ENCODE measurements at regions not wholly inside any gene's neighbourhood (a gene's known extent, or its start where the extent isn't known, plus 50 kb on each side); places are given as distances from the start of the nearest gene placed in this dataset.

DNA sequence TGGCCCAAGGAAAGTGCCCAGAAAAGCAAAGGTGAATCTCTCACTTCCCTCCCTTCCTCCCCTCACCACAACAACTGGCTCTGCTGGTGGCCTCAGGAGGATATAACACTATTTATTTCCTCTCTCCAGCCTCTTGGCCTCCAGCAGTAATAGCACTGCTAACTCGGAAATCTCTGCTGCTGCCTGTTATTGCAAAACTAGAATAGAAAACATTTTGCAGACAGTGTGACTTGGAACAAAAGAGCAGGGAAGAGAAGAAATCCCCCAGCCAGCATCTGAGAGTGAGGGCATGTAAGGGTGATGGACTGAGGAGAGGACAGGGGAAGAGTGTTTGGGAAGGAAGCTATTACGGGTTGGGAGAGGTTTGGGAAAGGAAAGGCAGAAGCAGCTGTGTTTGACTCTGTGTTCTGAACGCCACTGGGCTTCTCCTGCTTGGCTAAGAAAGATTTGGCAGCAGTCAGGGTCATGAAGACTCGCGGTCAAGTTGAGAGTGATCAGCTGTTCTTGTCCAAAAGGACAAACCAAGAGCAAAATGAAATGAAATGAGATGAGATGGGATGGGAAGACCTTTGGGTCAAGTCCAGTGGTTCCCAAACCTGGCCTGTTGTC is 81.0 kb upstream of the SNX9 start:
- WGBS, 2 experiments (ENCODE audit: extremely low coverage in 1 of 2, insufficient coverage in 1 of 2, insufficient read length in 1 of 2, insufficient replicate concordance in 2 of 2, low coverage in 1 of 2, low lambda C conversion rate in 2 of 2, missing lambda C conversion rate in 1 of 2), result 81% methylated on average over 5 of the region's 5 CpGs; no CpG with 5 or more reads in 1 of the 2 experiments
- no peak for TF ChIP-seq SIRT6 (IDR thresholded peaks at IDR 0.05; ENCODE audit: low read length)
- TF ChIP-seq TCF12 (IDR thresholded peaks at IDR 0.05; ENCODE audit: low read depth, low read length), result no peak
- no peak for TF ChIP-seq ASH2L (IDR thresholded peaks at IDR 0.05; ENCODE audit: low read length)
- no peak for TF ChIP-seq EP300 (IDR thresholded peaks at IDR 0.05; ENCODE audit: borderline replicate concordance in 1 of 2, low read depth in 2 of 2, low read length in 2 of 2)
- no peak for TF ChIP-seq BRCA1 (IDR thresholded peaks at IDR 0.05; ENCODE audit: low read depth, low read length)
- TF ChIP-seq TAF1 (IDR thresholded peaks at IDR 0.05; ENCODE audit: low read depth, low read length), result no peak
- no peak for TF ChIP-seq PHF8 (conservative IDR thresholded peaks at IDR 0.05; ENCODE audit: low read depth, low read length)
- no peak for TF ChIP-seq EGR1 (IDR thresholded peaks at IDR 0.05; ENCODE audit: borderline replicate concordance, low read depth, low read length)
- TF ChIP-seq EZH2 (IDR thresholded peaks at IDR 0.05; ENCODE audit: low read depth, low read length, severe bottlenecking), result no peak
- TF ChIP-seq, protein P1, sequence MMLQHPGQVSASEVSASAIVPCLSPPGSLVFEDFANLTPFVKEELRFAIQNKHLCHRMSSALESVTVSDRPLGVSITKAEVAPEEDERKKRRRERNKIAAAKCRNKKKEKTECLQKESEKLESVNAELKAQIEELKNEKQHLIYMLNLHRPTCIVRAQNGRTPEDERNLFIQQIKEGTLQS (IDR thresholded peaks at IDR 0.05; ENCODE audit: insufficient read depth, low read depth, low read length), result no peak
- no peak for TF ChIP-seq BCL11A (IDR thresholded peaks at IDR 0.05; ENCODE audit: low read depth in 2 of 2, low read length in 2 of 2)
- TF ChIP-seq GTF2F1 (IDR thresholded peaks at IDR 0.05; ENCODE audit: borderline replicate concordance, low read depth, low read length), result no peak
- TF ChIP-seq SP1 (IDR thresholded peaks at IDR 0.05; ENCODE audit: low read depth, low read length), result no peak

More for the DNA sequence above, 81.0 kb upstream of the SNX9 start:
- Histone ChIP-seq H3K27me3 (replicated peaks in 1 of 4; ENCODE audit: control insufficient read depth in 3 of 4, extremely low read depth in 1 of 4, insufficient read depth in 3 of 4, low read length in 3 of 4) (no peaks in the 10 kb centered on the region), H4K20me1 (replicated peaks in 1 of 2; ENCODE audit: control insufficient read depth in 1 of 2, insufficient read depth in 2 of 2, low read length in 2 of 2) (no peaks in the 10 kb centered on the region), H2BK15ac (ENCODE audit: low read length) (0 out of 2 replicates have a peak overlapping the region, but pooled peaks have one; percentile 81), H4K91ac (replicated peaks; ENCODE audit: insufficient read length, low read length) (peak overlapping the region; percentile 4), H2BK12ac (ENCODE audit: low read depth, low read length) (peak overlapping the region; percentile 89; the same call in 1 of the 2 replicates), H2BK5ac (ENCODE audit: low read depth, low read length) (peak overlapping the region; percentile 94; the same call in 1 of the 2 replicates), H3K23me2 (ENCODE audit: low read depth, low read length) (no peaks in the 10 kb centered on the region), H3K4ac (replicated peaks; ENCODE audit: insufficient read length, low read depth, low read length) (no peak overlapping the region), H2AK5ac (ENCODE audit: low read depth, low read length) (peak overlapping the region; percentile 45; the same call in 1 of the 2 replicates), H3K9ac (replicated peaks in 1 of 4; ENCODE audit: extremely low read depth in 1 of 4, low read depth in 3 of 4, low read length in 3 of 4) (no peak overlapping the region), H2AFZ (ENCODE audit: low read length) (peak overlapping the region; percentile 87), H3K27ac (ENCODE audit: low read depth, low read length) (no peak overlapping the region), H4K8ac (ENCODE audit: extremely low read depth, insufficient read depth, low read length) (no peak overlapping the region), H3K79me1 (ENCODE audit: low read depth, low read length) (no peaks in the 10 kb centered on the region), H4K5ac (ENCODE audit: insufficient read length, low read depth, low read length) (no peak overlapping the region), H3K4me3 (ENCODE audit: extremely low read depth in 1 of 4, insufficient read depth in 2 of 4, low read depth in 3 of 4, low read length in 4 of 4) (no peak overlapping the region), H3K9me3 (ENCODE audit: insufficient read depth in 2 of 2, low read depth in 1 of 2, low read length in 1 of 2) (peaks cover 5 to 6% of the 10 kb centered on the region in 2 experiments; a peak in 3 of 4 replicates), H2BK120ac (replicated peaks; ENCODE audit: low read depth, low read length) (peak overlapping the region; percentile 65), H3K36me3 (ENCODE audit: control insufficient read depth in 2 of 4, insufficient read depth in 4 of 4, low read length in 3 of 4) (no peaks in the 10 kb centered on the region), H2BK20ac (ENCODE audit: low read length) (peak overlapping the region; percentile 91), H3K79me2 (ENCODE audit: control insufficient read depth in 1 of 2, insufficient read depth in 2 of 2, low read length in 2 of 2) (no peaks in the 10 kb centered on the region), H3K4me1 (replicated peaks in 1 of 4; ENCODE audit: control insufficient read depth in 3 of 4, insufficient read depth in 4 of 4, low read length in 3 of 4) (peaks cover 7 to 11% (median 9%) of the 10 kb centered on the region in 4 experiments; a peak in 6 of 7 replicates), H3K4me2 (ENCODE audit: insufficient read depth in 1 of 2, low read depth in 2 of 2, low read length in 2 of 2) (peak overlapping the region; percentile 0 to 44; a peak in 2 of 4 replicates), H3K18ac (ENCODE audit: extremely low read depth, low read length) (peak overlapping the region; percentile 36; the same call in 1 of the 2 replicates), H3K23ac (ENCODE audit: insufficient read length) (no peak overlapping the region), H3K14ac (ENCODE audit: insufficient read length) (no peak overlapping the region), H3K56ac (replicated peaks; ENCODE audit: insufficient read length, low read depth, low read length) (peak overlapping the region; percentile 5)
- FAIRE-seq, result no peak
- POLR2A ChIA-PET (ENCODE audit: partially characterized antibody), result interaction anchor here (1.0 kb wide), 2 partner anchors 18 to 43 kb away, joined by 3 read pairs; no protein-coding TSS in a partner anchor
- CTCF ChIA-PET (ENCODE audit: partially characterized antibody), result interaction anchor here (1.7 kb wide), 1 partner anchor 20 kb away, joined by 4 read pairs; no protein-coding TSS in a partner anchor
- no peak for DNase-seq (ENCODE audit: low read depth in 1 of 2, low spot score in 2 of 2)
